Neuronal stem cell (in vitro differentiated cells): ENCODE measurements at regions not wholly inside any gene's neighbourhood (a gene's known extent, or its start where the extent isn't known, plus 50 kb on each side); places are given as distances from the start of the nearest gene placed in this dataset.

Experiments used
- DNase-seq: peaks from one replicate; pipeline ENCODE4 v3.0.0-alpha.2; 2013; ENCODE audit warnings: low spot score
- H2AFZ ChIP-seq: one replicate; pipeline ENCODE4 v1.6.1; 2013; ENCODE audit warnings: mild to moderate bottlenecking, low read length, inconsistent platforms
- H2AK5ac ChIP-seq: 2 replicates; pipeline ENCODE4 v1.6.1; 2013; ENCODE audit warnings: low read depth, mild to moderate bottlenecking, inconsistent platforms, low read length, moderate library complexity, mixed read lengths
- H2BK120ac ChIP-seq: 2 replicates; pipeline ENCODE4 v1.6.1; 2013; ENCODE audit warnings: low read depth, mild to moderate bottlenecking, inconsistent platforms, low read length, moderate library complexity, mixed read lengths
- H2BK12ac ChIP-seq: one replicate; pipeline ENCODE4 v1.6.1; 2013; ENCODE audit warnings: low read length, inconsistent platforms
- H2BK15ac ChIP-seq: 2 replicates; pipeline ENCODE4 v1.6.1; 2013; ENCODE audit warnings: mild to moderate bottlenecking, low read length, inconsistent platforms, mixed read lengths
- H2BK5ac ChIP-seq: one replicate; pipeline ENCODE4 v1.6.1; 2013; ENCODE audit warnings: inconsistent platforms, mild to moderate bottlenecking, low read length, moderate library complexity
- H3K14ac ChIP-seq: one replicate; pipeline ENCODE4 v1.6.1; 2013; ENCODE audit warnings: low read length, inconsistent platforms
- H3K18ac ChIP-seq: 2 replicates; pipeline ENCODE4 v1.6.1; 2013; ENCODE audit warnings: low read length, inconsistent platforms
- H3K23ac ChIP-seq: 2 replicates; pipeline ENCODE4 v1.6.1; 2013; ENCODE audit warnings: low read depth, mild to moderate bottlenecking, mixed read lengths, low read length, inconsistent platforms; ENCODE audit not compliant: poor library complexity
- H3K27ac ChIP-seq: replicated peaks from 3 replicates; pipeline ENCODE4 v1.5.1; 2013; ENCODE audit warnings: low read length, inconsistent platforms
- H3K27me3 ChIP-seq, 3 experiments: 2 replicates each; pipeline ENCODE4 v1.6.1; 2013; ENCODE audit warnings: low read length in 3 of 3, mild to moderate bottlenecking in 2 of 3, inconsistent platforms in 1 of 3, low read depth in 1 of 3, mixed read lengths in 1 of 3, moderate library complexity in 1 of 3; ENCODE audit not compliant: control insufficient read depth in 3 of 3, insufficient read depth in 3 of 3
- H3K36me3 ChIP-seq, 2 donors: replicated peaks in 1 of 2; 2 replicates each; pipeline ENCODE4 v1.6.1; 2013; ENCODE audit warnings: low read length in 2 of 2; ENCODE audit not compliant: control insufficient read depth in 2 of 2, insufficient read depth in 2 of 2
- H3K4ac ChIP-seq: 2 replicates; pipeline ENCODE4 v1.6.1; 2013; ENCODE audit warnings: inconsistent platforms, mild to moderate bottlenecking, low read length, moderate library complexity
- H3K4me1 ChIP-seq, 2 donors: 1 replicate in 1 of 2; 2 replicates in 1 of 2; pipeline ENCODE4 v1.6.1; 2013; ENCODE audit warnings: low read length in 2 of 2, low read depth in 1 of 2; ENCODE audit not compliant: control insufficient read depth in 2 of 2, insufficient read depth in 1 of 2
- H3K4me2 ChIP-seq: one replicate; pipeline ENCODE4 v1.6.1; 2013; ENCODE audit warnings: mild to moderate bottlenecking, low read length, inconsistent platforms; ENCODE audit not compliant: insufficient read depth, poor library complexity, severe bottlenecking
- H3K4me3 ChIP-seq, 2 donors: 2 replicates each; pipeline ENCODE4 v1.5.1; 2013; ENCODE audit warnings: low read length in 2 of 2, mild to moderate bottlenecking in 2 of 2, inconsistent platforms in 1 of 2, moderate library complexity in 1 of 2
- H3K79me1 ChIP-seq: one replicate; pipeline ENCODE4 v1.6.1; 2013; ENCODE audit warnings: low read depth, mild to moderate bottlenecking, inconsistent platforms, low read length, moderate library complexity
- H3K9ac ChIP-seq: one replicate; pipeline ENCODE4 v1.6.1; 2013; ENCODE audit warnings: mild to moderate bottlenecking, low read depth, low read length, inconsistent platforms; ENCODE audit not compliant: poor library complexity
- H3K9me3 ChIP-seq, 2 donors: replicated peaks in 1 of 2; 2 replicates each; pipeline versions ENCODE3 to v1.6.1; 2013; ENCODE audit warnings: low read length in 2 of 2, mild to moderate bottlenecking in 2 of 2, inconsistent platforms in 1 of 2, low read depth in 1 of 2, mixed read lengths in 1 of 2, moderate library complexity in 1 of 2; ENCODE audit not compliant: control insufficient read depth in 2 of 2, insufficient read depth in 1 of 2
- H4K8ac ChIP-seq: one replicate; pipeline ENCODE4 v1.6.1; 2013; ENCODE audit warnings: low read depth, mild to moderate bottlenecking, inconsistent platforms, low read length, moderate library complexity
- H4K91ac ChIP-seq: one replicate; pipeline ENCODE4 v1.6.1; 2013; ENCODE audit warnings: low read length, low read depth, mild to moderate bottlenecking, inconsistent platforms; ENCODE audit not compliant: poor library complexity
- WGBS, 2 donors: extraction: QIAGEN DNeasy Blood & Tissue Kit; methylation state at CpG; one replicate each; pipeline ENCODE4 v1.1.7; 2013; ENCODE audit warnings: missing lambda C conversion rate in 2 of 2, mixed read lengths in 1 of 2; ENCODE audit not compliant: insufficient read length in 2 of 2, insufficient replicate concordance in 1 of 2; ENCODE audit errors: extremely low coverage in 2 of 2; 5-methylcytosine and 5-hydroxymethylcytosine counted together

DNA sequence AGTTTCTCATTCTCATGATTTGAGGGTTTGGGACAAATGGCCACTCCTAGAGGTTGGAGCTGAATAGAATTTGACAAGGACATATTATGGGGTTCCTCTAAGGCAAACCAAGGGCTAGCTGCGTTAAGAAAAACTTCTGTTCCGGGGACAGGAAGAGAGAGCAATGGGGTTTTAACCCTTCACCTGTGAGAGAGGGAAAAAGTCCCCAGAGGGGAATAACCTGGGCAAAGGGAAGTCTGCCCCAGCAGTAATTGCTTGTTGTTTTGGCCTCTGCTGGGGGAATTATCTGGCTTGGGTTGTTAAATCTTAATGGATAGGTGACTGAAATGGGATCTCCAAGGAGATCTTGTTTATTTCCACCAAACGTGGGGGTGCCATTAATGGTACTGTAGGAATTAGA is 110.1 kb upstream of the MOCS2 start:
- H3K36me3 ChIP-seq = no peaks in the 10 kb centered on the region
- no peak overlapping the region for H3K4ac ChIP-seq
- no peak overlapping the region for H3K14ac ChIP-seq
- no peak overlapping the region for H4K91ac ChIP-seq
- H3K23ac ChIP-seq = no peak overlapping the region
- H3K4me3 ChIP-seq = no peak overlapping the region
- no peaks in the 10 kb centered on the region for H3K79me1 ChIP-seq
- no peak overlapping the region for H2AFZ ChIP-seq
- H2BK5ac ChIP-seq = no peak overlapping the region
- no CpG with 5 or more reads among the region's 3 CpGs for WGBS, 2 donors
- no peak overlapping the region for H2BK120ac ChIP-seq
- no peak overlapping the region for H2AK5ac ChIP-seq
- no peaks in the 10 kb centered on the region for H3K4me1 ChIP-seq
- H3K9ac ChIP-seq = no peak overlapping the region
- H3K27me3 ChIP-seq = no peaks in the 10 kb centered on the region
- no peak for DNase-seq
- H4K8ac ChIP-seq = no peak overlapping the region
- H3K4me2 ChIP-seq = no peak overlapping the region
- H2BK12ac ChIP-seq = no peak overlapping the region
- no peak overlapping the region for H2BK15ac ChIP-seq
- no peak overlapping the region for H3K27ac ChIP-seq
- H3K9me3 ChIP-seq = no peaks in the 10 kb centered on the region
- no peak overlapping the region for H3K18ac ChIP-seq

DNA sequence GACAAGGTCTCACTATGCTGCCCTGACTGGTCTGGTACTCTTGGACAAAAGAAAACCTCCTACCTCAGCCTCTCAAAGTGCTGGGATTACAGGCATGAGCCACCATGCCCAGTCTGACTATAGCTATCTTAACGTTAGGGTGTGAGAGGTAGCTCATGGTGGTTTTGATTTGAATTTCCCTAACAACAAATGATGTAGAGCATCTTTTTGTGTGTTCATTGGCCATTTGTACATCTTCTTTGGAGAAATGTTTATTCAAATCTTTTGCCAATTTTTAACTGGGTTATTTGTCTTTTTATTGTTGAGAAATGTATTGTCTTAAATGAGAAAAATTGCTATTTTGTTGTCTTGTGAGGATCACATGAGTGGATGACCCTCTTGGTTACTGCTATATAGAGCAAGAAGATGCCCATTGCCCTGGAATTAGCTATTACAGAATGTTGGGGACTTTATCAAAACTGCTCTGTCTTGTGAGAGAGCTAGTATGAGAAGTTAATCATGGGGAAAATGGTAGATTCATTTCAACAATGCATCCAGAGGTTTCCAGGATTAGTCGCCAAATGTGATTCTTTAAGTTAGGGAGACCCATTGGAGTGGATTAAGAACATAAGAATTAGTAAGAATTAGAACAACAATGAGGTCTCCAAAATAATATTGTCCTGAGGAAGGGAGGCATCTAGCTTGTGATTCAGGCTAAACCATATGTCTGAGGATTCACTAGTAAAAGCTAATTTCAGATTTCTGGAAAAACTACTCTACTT is 124.3 kb upstream of the MOCS2 start:
- Histone ChIP-seq H3K27me3 (no peaks in the 10 kb centered on the region), H2BK15ac (no peak overlapping the region), H3K4me2 (no peak overlapping the region), H3K4ac (no peak overlapping the region), H3K36me3 (no peaks in the 10 kb centered on the region), H3K9me3 (no peaks in the 10 kb centered on the region), H3K18ac (no peak overlapping the region), H4K8ac (no peak overlapping the region), H2BK120ac (no peak overlapping the region), H2AFZ (no peak overlapping the region), H3K9ac (no peak overlapping the region), H3K4me3 (no peak overlapping the region), H2AK5ac (no peak overlapping the region), H3K27ac (no peak overlapping the region), H2BK5ac (no peak overlapping the region), H3K79me1 (no peaks in the 10 kb centered on the region), H3K14ac (no peak overlapping the region), H2BK12ac (no peak overlapping the region), H3K4me1 (no peaks in the 10 kb centered on the region), H3K23ac (no peak overlapping the region), H4K91ac (no peak overlapping the region)
- WGBS, 2 donors = no CpG with 5 or more reads among the region's 2 CpGs
- no peak for DNase-seq

DNA sequence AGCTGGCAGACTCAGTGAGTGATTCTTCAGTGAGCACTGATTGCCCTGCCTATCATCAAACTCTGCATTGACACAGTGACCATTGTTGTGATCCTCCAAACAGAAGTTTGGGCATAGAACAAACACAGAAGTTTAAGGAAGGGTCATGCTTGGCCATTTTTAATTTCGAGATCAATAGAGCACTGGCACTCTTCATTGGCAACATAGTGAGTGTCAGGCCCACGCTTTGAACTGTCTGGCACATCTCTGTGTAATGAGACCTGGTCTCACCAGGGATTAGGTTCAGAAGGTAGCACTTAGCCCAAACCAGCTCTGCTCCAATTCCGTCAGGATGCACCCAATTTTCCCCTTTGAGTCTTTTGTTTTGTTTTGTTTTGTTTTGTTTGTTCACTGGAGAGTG is 127.1 kb upstream of the MOCS2 start:
- Histone ChIP-seq H3K23ac (no peak overlapping the region), H3K18ac (no peak overlapping the region), H3K27me3 (no peaks in the 10 kb centered on the region), H2BK5ac (no peak overlapping the region), H2AK5ac (no peak overlapping the region), H4K91ac (no peak overlapping the region), H3K9ac (no peak overlapping the region), H2AFZ (no peak overlapping the region), H3K4me1 (peaks cover 0 to 1% of the 10 kb centered on the region in 2 donors), H3K4ac (no peak overlapping the region), H3K27ac (no peak overlapping the region), H2BK120ac (no peak overlapping the region), H2BK12ac (no peak overlapping the region), H3K36me3 (no peaks in the 10 kb centered on the region), H3K4me2 (no peak overlapping the region), H3K9me3 (no peaks in the 10 kb centered on the region), H2BK15ac (no peak overlapping the region), H3K79me1 (no peaks in the 10 kb centered on the region), H3K14ac (no peak overlapping the region), H4K8ac (no peak overlapping the region), H3K4me3 (no peak overlapping the region)
- no peak for DNase-seq
- no CpG with 5 or more reads among the region's 3 CpGs for WGBS, 2 donors

DNA sequence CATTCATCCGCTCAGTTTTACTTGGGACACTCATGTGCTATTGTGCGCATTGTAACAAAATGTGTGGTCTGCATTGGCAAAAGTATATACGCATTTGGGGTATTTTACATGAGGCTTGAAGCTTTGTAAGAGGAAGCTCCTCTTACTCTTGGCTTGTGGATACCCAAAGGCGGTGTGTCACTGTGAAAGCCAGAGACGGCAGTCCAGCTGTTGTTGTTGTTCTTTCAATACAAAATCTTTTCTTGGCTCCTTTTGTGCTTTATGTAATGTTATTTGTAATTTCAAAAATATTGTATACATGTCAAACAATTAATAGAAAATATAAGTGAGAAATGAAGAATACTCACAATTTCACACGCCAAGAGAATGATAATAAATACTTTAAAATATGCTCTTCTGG is 128.3 kb upstream of the MOCS2 start:
- Histone ChIP-seq H3K4me3 (no peak overlapping the region), H2BK15ac (no peak overlapping the region), H3K9ac (no peak overlapping the region), H3K79me1 (no peaks in the 10 kb centered on the region), H3K27ac (no peak overlapping the region), H3K4me1 (peaks cover 0 to 1% of the 10 kb centered on the region in 2 donors), H2AFZ (no peak overlapping the region), H3K18ac (no peak overlapping the region), H3K27me3 (no peaks in the 10 kb centered on the region), H4K8ac (no peak overlapping the region), H3K14ac (no peak overlapping the region), H3K4ac (no peak overlapping the region), H4K91ac (no peak overlapping the region), H3K4me2 (no peak overlapping the region), H2AK5ac (no peak overlapping the region), H2BK12ac (no peak overlapping the region), H3K23ac (no peak overlapping the region), H3K36me3 (no peaks in the 10 kb centered on the region), H2BK120ac (no peak overlapping the region), H3K9me3 (no peaks in the 10 kb centered on the region), H2BK5ac (no peak overlapping the region)
- WGBS, 2 donors = no CpG with 5 or more reads among the region's 6 CpGs
- no peak for DNase-seq
